Cardiac muscle cell (in vitro differentiated cells and primary cell): ENCODE measurements at regions not wholly inside any gene's neighbourhood (a gene's known extent, or its start where the extent isn't known, plus 50 kb on each side); places are given as distances from the start of the nearest gene placed in this dataset.

Experiments
- DNase-seq, 2 donors: peaks; one replicate each; pipeline versions ENCODE4 v3.0.0 to v3.0.0-alpha.2; 2010 to 2017; ENCODE audit warnings: low read depth in 1 of 2, low spot score in 1 of 2
- H3K27ac ChIP-seq: fragments of 200-600 bp; sonication (generic); 2 replicates; pipeline ENCODE4 v1.5.1; 2016
- H3K27me3 ChIP-seq: fragments of 200-600 bp; sonication (generic); 2 replicates; pipeline ENCODE4 v1.6.0; 2016; ENCODE audit warnings: control low read depth
- H3K36me3 ChIP-seq: fragments of 200-600 bp; sonication (generic); 2 replicates; pipeline ENCODE4 v1.5.1; 2016; ENCODE audit warnings: control low read depth
- H3K4me1 ChIP-seq: fragments of 200-600 bp; sonication (generic); 2 replicates; pipeline ENCODE4 v1.8.1; 2017; ENCODE audit warnings: low read depth, mild to moderate bottlenecking, mixed run types
- H3K4me3 ChIP-seq: fragments of 200-600 bp; sonication (generic); 2 replicates; pipeline ENCODE4 v1.5.1; 2016; ENCODE audit warnings: mild to moderate bottlenecking
- H3K9me3 ChIP-seq: fragments of 200-600 bp; sonication (generic); 2 replicates; pipeline ENCODE4 v1.5.1; 2017; ENCODE audit warnings: low read depth, mild to moderate bottlenecking, control low read depth
- TF ChIP-seq, protein P1 (sequence below): IDR thresholded peaks from 2 replicates; pipeline ENCODE4 v1.5.1; 2012; ENCODE audit warnings: low read depth, mild to moderate bottlenecking, low read length

GRCh38 chr5:148937830-148938521 lies 111.6 kb downstream of the ADRB2 start:
- H3K27me3 ChIP-seq: no peaks in the 10 kb centered on the region
- no peaks in the 10 kb centered on the region for H3K36me3 ChIP-seq
- DNase-seq: no peak
- H3K27ac ChIP-seq: no peak overlapping the region
- no peak overlapping the region for H3K4me3 ChIP-seq
- no peaks in the 10 kb centered on the region for H3K4me1 ChIP-seq
- no peaks in the 10 kb centered on the region for H3K9me3 ChIP-seq
- TF ChIP-seq, protein P1, sequence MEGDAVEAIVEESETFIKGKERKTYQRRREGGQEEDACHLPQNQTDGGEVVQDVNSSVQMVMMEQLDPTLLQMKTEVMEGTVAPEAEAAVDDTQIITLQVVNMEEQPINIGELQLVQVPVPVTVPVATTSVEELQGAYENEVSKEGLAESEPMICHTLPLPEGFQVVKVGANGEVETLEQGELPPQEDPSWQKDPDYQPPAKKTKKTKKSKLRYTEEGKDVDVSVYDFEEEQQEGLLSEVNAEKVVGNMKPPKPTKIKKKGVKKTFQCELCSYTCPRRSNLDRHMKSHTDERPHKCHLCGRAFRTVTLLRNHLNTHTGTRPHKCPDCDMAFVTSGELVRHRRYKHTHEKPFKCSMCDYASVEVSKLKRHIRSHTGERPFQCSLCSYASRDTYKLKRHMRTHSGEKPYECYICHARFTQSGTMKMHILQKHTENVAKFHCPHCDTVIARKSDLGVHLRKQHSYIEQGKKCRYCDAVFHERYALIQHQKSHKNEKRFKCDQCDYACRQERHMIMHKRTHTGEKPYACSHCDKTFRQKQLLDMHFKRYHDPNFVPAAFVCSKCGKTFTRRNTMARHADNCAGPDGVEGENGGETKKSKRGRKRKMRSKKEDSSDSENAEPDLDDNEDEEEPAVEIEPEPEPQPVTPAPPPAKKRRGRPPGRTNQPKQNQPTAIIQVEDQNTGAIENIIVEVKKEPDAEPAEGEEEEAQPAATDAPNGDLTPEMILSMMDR: no peak

DNA sequence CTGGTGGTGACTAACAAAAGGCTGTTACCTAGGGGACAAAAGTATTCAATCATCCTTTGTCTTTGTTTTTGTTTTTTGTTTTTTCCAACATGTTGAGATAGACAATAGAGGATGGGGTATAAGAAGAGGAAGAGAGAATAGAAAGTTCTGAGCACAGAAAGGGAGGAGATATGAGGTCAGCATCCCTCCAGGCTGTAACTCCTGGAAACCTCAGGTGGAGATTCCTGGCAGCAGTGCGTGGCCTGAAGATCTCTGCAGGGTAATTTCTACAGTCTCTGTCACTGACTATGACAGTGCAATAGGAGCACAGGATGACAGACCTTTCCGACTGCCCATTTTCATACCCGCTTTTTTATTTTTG lies 112.1 kb downstream of the ADRB2 start:
- TF ChIP-seq, protein P1: no peak
- H3K9me3 ChIP-seq: no peaks in the 10 kb centered on the region
- no peak for DNase-seq
- no peaks in the 10 kb centered on the region for H3K27me3 ChIP-seq
- H3K36me3 ChIP-seq: no peaks in the 10 kb centered on the region
- no peak overlapping the region for H3K4me3 ChIP-seq
- no peaks in the 10 kb centered on the region for H3K4me1 ChIP-seq
- H3K27ac ChIP-seq: no peak overlapping the region

- DNase-seq: no peak
- Histone ChIP-seq H3K27ac (no peak overlapping the region), H3K4me3 (no peak overlapping the region), H3K9me3 (no peaks in the 10 kb centered on the region), H3K36me3 (no peaks in the 10 kb centered on the region), H3K4me1 (no peaks in the 10 kb centered on the region), H3K27me3 (no peaks in the 10 kb centered on the region)
- TF ChIP-seq, protein P1: no peak
Observed at GRCh38 chr5:148939676-148940075, 113.3 kb downstream of the ADRB2 start.

- H3K27me3 ChIP-seq: no peaks in the 10 kb centered on the region
- DNase-seq: no peak
- no peaks in the 10 kb centered on the region for H3K36me3 ChIP-seq
- H3K4me3 ChIP-seq: no peak overlapping the region
- no peaks in the 10 kb centered on the region for H3K9me3 ChIP-seq
- TF ChIP-seq, protein P1: no peak
- no peaks in the 10 kb centered on the region for H3K4me1 ChIP-seq
- no peak overlapping the region for H3K27ac ChIP-seq
Observed at GRCh38 chr5:148941810-148942209, 115.4 kb downstream of the ADRB2 start.

- Histone ChIP-seq H3K36me3 (no peaks in the 10 kb centered on the region), H3K4me1 (peaks cover 9% of the 10 kb centered on the region), H3K9me3 (no peaks in the 10 kb centered on the region), H3K27ac (no peak overlapping the region), H3K4me3 (no peak overlapping the region), H3K27me3 (no peaks in the 10 kb centered on the region)
- DNase-seq: no peak
- TF ChIP-seq, protein P1: no peak
Observed at GRCh38 chr5:148949841-148950470, 112.9 kb downstream of the SH3TC2 start.
